Stimulated activated CD4-positive, alpha-beta T cell treated with anti-CD3 and anti-CD28 coated beads, Interleukin-2, amount 100 ng/mL, for 4 hours (primary cell): ENCODE measurements at regions not wholly inside any gene's neighbourhood (a gene's known extent, or its start where the extent isn't known, plus 50 kb on each side); places are given as distances from the start of the nearest gene placed in this dataset.

Source experiments
- DNase-seq: peaks from one replicate; pipeline ENCODE4 v3.0.0-alpha.2; 2020; ENCODE audit warnings: low read depth

DNA sequence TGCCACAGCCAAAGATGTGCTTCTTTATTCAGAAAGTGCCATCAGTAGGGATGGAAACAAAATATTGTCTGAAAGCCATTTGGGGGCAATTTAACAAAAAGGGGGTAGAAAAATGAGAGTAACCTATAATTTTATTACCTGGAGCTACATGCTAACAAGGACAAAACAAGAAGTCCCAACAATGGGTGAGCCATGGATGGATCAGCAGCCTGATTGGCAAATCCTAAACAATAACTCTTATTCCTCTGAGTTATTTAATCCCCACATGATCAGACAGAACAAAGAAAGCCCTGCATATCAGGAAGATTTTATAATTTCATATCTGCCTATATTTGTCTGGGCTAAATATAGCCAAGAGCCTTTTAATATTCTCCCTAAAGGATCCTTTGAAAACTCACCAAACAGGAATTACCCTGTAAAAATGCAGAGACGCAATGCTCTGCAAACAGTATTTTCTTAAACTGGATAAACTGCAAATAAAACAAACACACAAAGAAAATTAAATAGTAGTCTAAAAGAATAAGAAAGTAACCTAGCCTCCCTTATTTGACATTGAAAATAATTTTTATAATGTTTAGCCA is 483.4 kb downstream of the ZNF608 start:
- DNase-seq = no peak

DNA sequence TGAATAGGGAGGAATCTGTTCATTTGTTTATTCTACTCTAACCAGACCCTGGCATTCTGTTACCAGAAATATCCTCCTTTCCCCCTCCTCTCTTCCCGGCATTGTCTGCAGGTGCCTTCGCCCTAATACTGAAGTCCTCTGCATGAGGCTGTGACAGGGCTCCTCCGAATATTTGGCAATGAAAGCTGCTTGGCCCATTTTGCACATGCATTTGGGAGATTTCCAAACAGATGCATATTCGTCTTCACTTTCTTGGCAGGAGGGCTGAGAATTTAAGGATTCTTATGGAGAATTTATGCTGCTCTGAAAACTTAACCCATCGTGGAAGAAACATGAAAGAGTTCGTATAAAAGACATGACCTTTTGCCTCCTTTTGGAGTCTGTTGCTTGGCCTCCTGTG is 484.0 kb downstream of the ZNF608 start:
- no peak for DNase-seq

GRCh38 chr5:124261848-124262247 is 484.6 kb downstream of the ZNF608 start:
- no peak for DNase-seq

- no peak for DNase-seq
Observed at GRCh38 chr5:124260921-124261515, 485.4 kb downstream of the ZNF608 start.

DNA sequence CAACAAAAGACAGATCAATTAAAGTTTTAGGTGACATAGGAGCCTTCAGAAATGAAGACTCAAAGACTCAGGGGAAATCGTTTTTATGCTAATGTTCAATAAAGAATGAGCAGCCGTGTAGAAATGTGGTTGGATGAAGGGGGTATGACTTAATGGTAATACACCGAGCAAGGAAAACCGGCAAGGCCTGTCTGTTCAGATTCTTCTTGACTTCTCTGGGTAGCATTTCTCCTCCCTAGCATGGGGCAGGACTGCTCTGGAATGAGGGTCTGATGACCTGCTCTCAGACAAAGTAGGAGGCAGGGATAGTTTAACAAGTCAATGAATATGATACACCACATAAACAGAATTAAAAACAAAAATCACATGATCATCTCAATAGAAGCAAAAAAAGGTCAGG is 487.4 kb downstream of the ZNF608 start:
- no peak for DNase-seq

DNA sequence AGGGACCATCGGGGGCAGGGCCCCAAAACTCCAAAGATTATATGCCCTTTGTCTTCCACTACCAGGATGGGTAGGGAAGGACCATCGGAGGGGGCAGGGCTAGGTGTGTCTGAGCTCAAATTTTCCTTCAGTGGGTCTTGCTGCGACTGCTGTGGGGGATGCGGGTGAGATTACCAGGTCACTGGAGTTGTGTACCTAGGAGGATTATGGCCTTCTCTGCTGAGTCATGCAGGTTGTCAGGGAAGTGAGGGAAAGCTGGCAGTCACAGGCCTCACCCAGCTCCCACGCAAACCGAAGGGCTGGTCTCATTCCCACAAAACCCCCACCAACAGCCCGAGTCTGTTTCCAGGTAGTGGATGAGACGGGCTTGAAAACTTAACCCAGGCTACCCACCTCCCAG is 489.4 kb downstream of the ZNF608 start:
- DNase-seq = no peak

DNA sequence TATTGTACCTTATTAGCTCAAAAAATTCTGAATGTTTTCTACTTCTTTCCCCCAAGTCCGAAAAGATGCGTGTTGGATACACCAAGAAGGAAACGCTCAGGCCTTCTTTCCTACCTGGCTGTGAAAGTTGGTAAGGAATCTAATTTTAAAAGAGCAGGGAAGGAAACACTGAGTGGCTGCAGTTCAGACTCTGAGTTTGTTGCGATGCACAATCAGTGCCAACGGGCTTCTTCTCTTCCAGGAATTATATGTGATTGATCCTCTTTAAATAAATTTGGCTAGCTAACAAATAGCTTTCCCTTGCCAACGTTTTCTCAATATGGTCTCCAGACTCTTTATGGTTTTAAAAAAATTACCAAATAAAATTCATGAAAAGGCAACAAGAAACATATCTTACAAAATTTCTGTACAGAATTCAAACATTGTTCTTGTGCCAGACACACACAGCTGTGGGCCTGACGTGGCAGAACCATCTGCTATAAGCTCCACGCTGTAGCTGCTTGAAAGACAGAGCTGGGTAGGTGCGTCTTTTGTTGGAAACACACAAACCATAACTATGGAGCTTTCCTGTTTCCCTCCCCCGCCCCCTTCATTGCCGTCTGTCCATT is 493.1 kb downstream of the ZNF608 start:
- DNase-seq = no peak

GRCh38 chr5:124252747-124253146 is 493.7 kb downstream of the ZNF608 start:
- no peak for DNase-seq

GRCh38 chr5:124252191-124252638 is 494.2 kb downstream of the ZNF608 start:
- DNase-seq = no peak

- DNase-seq = no peak
Observed at GRCh38 chr5:124245276-124245675, 501.2 kb downstream of the ZNF608 start.

DNA sequence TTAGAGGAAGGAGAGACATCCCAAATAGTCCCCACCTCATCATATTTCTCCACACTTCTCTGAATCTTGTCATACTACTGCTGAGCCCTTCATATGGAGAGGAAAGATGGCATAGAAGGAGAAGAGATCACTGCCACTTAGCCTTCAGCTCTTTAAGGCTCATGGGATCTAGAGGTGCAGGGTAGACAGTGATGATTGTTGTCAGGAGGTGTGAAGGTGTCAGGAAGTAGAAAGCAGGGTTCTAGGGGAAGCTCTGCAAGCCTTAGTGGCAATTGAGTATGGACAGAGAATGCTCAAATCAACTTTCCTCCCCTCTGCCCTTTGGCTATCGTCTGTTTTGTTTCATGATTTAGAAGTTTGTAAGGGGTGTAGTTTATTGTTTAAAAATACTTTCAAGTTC is 505.7 kb downstream of the ZNF608 start:
- DNase-seq = no peak

- DNase-seq = no peak
Observed at GRCh38 chr5:124239572-124239971, 506.9 kb downstream of the ZNF608 start.

DNA sequence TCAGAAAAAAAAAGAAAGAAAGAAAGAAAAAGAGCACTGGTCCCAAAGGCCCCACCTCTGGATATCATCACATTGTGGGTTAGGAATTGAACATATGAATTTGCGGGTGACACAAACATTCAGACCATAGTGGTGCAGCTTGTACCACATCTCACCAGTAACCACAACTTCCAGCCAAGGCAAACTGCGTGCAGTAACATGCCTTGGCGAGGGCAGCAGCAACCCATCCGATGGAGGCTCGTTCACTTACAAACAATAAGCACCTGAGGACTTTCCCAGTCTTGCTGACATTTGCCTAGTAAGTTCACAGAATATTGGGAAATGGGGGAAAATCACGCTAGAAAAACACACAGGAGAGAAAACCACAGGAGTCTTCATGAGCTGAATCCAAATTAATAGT is 508.1 kb downstream of the ZNF608 start:
- DNase-seq = no peak

- DNase-seq = no peak
Observed at GRCh38 chr5:124237206-124237695, 509.2 kb downstream of the ZNF608 start.

DNA sequence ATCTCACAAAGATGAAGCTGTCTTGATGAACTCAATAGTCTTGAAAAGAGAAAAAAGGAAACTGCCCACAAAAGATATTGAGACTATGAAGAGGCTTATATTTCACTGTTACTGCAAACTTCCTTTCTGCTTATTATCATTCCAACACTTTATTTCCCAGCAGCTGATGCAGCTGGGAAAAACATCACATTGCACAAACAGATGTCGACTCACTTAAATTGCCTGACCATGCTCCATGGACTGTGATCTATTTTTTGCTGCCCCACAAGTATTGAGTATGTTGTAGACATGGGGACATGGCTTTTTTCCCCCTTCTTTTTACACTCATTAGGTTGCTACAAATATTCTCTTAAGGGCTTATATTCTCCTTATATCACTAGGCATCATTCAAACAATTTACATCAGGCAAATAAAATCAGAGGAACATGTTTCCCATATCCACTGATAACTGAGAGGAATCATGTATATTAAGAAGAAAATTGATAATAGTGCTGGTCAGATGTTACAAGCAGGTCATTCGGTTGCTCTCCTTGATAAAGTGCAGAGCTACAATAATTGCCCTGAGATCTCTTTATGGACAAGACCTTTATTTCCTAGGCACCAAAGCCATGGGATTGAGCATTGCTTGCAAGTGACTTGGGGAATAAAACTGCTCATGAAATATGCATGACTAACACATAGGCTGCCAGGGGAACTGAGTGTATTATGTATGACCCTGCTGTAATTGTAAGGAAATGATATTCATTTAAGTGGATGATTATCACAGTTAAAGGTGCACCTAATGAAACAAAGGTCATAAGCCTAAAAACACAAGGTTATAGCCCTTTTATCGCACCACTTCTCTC is 509.9 kb downstream of the ZNF608 start:
- no peak for DNase-seq

GRCh38 chr5:124235576-124235975 is 510.9 kb downstream of the ZNF608 start:
- no peak for DNase-seq

DNA sequence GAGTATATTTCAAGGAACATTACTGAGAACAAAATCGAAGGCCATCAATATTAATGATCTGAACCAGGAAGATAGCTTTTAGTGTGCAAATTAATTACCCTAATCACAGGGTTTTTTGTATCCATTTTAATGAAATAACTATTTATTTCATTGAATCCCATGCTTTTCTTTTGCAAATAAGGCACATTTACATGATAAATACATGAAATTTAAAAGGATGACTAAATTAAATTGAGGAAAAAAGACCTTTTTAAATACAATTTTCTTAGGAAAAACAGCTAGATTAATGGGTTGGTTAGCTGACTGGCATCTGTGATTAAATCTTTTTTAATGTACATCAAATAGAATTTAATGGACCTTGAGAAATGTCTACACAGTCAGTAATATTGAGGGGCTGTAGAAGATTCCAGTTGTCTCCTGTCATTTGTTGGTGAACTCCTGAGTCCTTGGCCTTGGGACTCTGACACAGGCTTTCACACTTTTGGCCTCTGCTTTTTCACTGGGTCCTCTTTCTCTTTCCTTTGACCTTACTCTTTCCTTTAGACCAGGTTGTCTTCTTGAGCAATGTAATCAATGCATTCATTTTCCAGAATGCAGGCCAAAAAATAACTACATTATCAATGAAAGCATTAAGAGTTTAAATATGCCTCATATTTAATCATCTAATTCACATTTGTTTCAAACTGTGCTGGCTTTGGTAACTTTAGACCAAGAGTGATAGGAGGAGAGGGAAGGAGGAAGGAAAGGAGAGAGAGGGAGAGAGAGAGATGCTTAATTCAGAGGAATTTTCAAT is 511.5 kb downstream of the ZNF608 start:
- DNase-seq = no peak

GRCh38 chr5:124234022-124234769 is 512.2 kb downstream of the ZNF608 start:
- DNase-seq = no peak

- DNase-seq = no peak
Observed at GRCh38 chr5:124232515-124232914, 513.9 kb downstream of the ZNF608 start.

DNA sequence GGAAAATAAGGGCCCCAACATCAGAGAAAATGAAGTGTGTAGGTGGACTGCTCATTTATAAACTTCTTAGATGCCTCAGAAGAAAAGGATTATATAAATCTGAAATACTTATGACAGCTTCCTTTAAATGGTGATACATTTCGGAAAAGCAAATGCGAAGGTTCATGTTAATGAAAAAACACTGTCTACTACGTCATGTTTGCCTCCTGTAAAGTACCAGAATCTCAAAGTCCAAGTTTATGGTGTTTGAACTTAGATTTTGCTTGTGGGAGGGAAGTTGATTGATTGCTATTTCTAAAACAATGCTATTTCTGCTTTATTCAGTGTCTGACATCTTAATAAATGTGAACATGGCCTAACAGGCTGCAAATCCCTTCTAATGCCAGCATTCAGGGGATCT is 514.6 kb downstream of the ZNF608 start:
- no peak for DNase-seq

GRCh38 chr5:124231230-124231629 is 515.2 kb downstream of the ZNF608 start:
- DNase-seq = no peak
